Omental fat pad (tissue), 3 donors: ENCODE measurements at regions not wholly inside any gene's neighbourhood (a gene's known extent, or its start where the extent isn't known, plus 50 kb on each side); places are given as distances from the start of the nearest gene placed in this dataset.

ENCODE experiments used
- ATAC-seq: fragments of 150-250 bp; one replicate; pipeline ENCODE4 v1.9.1; 2016; ENCODE audit warnings: mild to moderate bottlenecking, moderate library complexity; ENCODE audit not compliant: low FRiP score
- DNase-seq: peaks from one replicate; pipeline ENCODE4 v3.0.0-alpha.2; 2019; ENCODE audit warnings: low spot score
- TF ChIP-seq, protein P1 (sequence below), 3 donors: fragments of 450-650 bp; IDR thresholded peaks; one replicate each; pipeline ENCODE4 v1.5.1; 2016 to 2017; ENCODE audit warnings: antibody characterized with exemption in 3 of 3, mild to moderate bottlenecking in 3 of 3, moderate library complexity in 2 of 3

DNA sequence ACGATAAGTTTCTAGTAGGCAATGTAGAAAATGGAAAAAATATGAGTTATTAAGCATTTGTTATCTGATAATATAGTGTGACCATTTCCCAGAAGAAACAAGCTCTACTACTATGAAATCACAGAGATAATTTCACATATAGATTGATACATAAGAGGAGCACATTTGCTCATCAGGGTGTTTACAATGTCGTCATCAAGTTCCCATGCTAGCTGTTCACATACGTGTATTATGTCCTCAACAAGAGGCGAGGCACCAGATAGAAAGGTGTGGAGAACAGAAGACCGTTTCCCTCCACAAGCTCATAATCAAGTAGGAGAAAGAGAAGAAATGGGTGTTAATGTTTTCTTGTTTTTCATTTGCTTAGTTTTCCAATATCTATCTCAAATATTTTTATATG, 326.1 kb upstream of the ARID1B start:
- DNase-seq (no peak), ATAC-seq (no peak)
- TF ChIP-seq, protein P1, sequence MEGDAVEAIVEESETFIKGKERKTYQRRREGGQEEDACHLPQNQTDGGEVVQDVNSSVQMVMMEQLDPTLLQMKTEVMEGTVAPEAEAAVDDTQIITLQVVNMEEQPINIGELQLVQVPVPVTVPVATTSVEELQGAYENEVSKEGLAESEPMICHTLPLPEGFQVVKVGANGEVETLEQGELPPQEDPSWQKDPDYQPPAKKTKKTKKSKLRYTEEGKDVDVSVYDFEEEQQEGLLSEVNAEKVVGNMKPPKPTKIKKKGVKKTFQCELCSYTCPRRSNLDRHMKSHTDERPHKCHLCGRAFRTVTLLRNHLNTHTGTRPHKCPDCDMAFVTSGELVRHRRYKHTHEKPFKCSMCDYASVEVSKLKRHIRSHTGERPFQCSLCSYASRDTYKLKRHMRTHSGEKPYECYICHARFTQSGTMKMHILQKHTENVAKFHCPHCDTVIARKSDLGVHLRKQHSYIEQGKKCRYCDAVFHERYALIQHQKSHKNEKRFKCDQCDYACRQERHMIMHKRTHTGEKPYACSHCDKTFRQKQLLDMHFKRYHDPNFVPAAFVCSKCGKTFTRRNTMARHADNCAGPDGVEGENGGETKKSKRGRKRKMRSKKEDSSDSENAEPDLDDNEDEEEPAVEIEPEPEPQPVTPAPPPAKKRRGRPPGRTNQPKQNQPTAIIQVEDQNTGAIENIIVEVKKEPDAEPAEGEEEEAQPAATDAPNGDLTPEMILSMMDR (IDR thresholded peaks at IDR 0.05): no peak

DNA sequence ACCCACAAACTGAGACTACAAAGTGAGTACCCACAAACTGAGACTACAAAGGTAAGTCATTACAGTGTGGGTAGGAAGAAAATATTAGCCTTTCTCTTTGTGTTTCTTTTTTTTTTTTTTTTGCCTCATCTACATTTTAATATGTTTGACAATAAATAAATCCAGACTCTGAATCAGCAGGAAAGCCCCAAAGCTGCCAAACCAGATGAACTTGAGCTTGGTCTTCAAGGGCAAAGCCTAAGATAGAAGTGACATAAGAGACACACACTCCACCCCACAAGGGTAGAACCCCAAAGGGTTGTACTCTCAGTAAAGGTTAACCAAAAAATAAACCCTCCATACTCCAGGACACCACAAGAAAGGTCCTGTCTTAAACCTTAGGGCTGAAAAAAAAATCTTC, 326.8 kb upstream of the ARID1B start:
- no peak for DNase-seq
- TF ChIP-seq, protein P1 (IDR thresholded peaks at IDR 0.05): no peak
- no peak for ATAC-seq

DNA sequence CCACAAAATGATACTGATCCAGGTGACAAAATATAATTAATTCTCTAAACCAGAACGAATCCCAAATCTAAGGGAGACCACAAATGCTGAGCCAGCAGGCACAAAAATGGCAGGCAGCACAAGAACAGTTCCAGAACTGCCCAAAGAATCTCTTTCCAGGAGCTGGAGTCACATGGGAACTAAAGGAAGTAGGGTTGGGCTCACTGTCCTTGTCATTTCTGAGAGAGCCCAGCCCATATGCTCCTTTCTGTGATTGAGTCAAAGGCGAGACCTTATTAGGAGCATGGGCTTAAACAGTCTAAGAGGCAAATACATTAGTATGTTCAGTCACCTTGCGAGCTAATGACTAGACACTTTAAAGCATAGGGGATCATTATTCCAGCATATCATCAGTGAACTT, 327.6 kb upstream of the ARID1B start:
- no peak for DNase-seq
- no peak for ATAC-seq
- TF ChIP-seq, protein P1 (IDR thresholded peaks at IDR 0.05): no peak

DNA sequence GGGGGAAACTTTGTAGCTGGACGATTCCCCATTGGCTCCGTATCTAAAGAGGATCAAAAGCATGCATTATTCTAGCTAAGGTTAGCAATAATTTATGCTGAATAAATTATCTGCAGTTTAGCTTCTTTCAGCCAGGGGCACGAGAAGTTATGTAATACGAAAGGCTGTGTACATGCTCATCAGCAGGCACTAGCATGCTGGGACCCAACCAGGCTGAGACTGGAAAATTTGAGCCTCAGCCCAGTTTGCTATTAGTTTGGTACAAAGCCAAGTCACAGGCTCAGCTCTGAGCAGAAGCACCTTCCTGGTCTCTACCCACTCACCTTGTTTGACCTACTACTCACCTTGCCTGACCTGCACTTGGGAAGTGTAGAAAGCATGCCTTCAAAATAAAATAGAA, 328.1 kb upstream of the ARID1B start:
- TF ChIP-seq, protein P1 (IDR thresholded peaks at IDR 0.05): no peak
- DNase-seq (no peak), ATAC-seq (no peak)

DNA sequence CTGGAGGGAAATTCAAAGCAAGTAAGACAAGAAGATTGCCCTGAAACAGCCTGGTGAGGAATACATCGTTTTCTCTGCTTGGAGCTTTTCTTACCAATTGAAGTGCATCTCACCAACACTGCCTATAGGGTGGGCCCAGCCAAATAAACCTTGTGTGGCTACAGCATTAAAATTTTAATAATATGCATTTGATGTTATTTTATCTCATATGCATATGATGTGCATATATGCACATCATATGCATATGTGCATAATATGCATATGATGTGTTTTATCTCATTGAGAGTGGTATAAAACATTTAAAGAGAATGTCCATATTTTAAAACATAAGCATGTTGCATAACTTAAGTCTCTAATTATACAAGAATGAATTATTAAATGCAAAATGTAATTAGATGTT, 328.6 kb upstream of the ARID1B start:
- DNase-seq: no peak
- TF ChIP-seq, protein P1 (IDR thresholded peaks at IDR 0.05): no peak
- ATAC-seq: no peak

DNA sequence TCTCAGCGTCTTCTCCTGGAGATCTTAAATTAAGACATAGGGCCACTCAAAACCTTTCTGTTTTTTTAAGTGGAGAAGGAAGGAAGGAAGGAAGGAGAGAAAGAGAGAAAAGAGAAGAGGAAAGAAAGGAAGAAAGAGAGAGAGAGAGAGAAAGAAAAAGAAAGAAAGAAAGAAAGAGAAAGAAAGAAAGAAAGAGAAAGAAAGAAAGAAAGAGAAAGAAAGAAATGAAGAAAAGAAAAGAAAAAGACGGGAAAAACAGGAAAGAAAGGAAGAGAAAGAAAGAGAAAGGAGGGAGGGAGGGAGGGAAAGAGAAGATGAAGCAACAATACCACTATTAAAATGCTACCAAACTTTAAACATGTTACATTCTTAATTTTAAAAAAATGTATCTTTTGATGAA, 336.5 kb upstream of the ARID1B start:
- TF ChIP-seq, protein P1 (IDR thresholded peaks at IDR 0.05): no peak
- no peak for ATAC-seq
- DNase-seq: no peak

DNA sequence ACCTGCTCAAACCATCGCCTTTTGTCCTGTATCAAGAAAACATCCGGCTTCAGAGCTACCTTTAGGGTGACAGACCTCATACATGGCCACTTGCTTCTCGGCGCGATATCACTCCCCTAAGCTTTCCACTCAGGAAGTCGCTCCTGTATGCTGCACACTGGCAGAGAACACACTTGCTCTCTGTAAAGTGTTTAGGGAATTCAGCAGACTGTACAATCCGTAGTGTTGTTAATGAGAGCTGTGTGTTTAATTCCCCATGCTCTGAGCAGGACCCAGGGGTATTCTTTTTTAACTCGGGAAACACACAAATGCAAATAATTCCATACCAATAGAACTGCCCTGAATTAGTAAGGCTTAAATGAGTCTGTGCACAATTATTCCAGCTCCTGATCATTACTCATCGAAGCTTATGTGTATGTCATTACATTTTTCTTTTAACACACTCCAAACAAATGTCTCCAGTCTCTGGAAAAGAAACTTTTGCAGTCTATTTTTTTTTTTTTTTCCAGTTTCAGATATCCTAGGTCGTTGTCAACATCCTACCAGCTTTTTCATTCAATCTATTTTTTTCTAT, 338.7 kb upstream of the ARID1B start:
- DNase-seq (no peak), ATAC-seq (no peak)
- TF ChIP-seq, protein P1 (IDR thresholded peaks at IDR 0.05): no peak
